Activated gamma-delta T cell treated with anti-CD3 and anti-CD28 coated beads, Interleukin-2, amount 50 U/mL, for 16 hours (primary cell): ENCODE measurements at regions not wholly inside any gene's neighbourhood (a gene's known extent, or its start where the extent isn't known, plus 50 kb on each side); places are given as distances from the start of the nearest gene placed in this dataset.

ENCODE experiments used
- DNase-seq: peaks from one replicate; pipeline ENCODE4 v3.0.0-alpha.2; 2020; ENCODE audit warnings: low read depth

GRCh38 chr3:31142543-31142942, 248.1 kb upstream of the GADL1 start:
- no peak for DNase-seq

GRCh38 chr3:31145062-31145461, 250.6 kb upstream of the GADL1 start:
- DNase-seq = no peak

- no peak for DNase-seq
Measured at GRCh38 chr3:31147550-31147949, 253.1 kb upstream of the GADL1 start.

GRCh38 chr3:31157047-31157694, 262.7 kb upstream of the GADL1 start:
- DNase-seq = no peak

- no peak for DNase-seq
Measured at GRCh38 chr3:31157893-31158620, 263.6 kb upstream of the GADL1 start.

GRCh38 chr3:31159331-31160039, 265.0 kb upstream of the GADL1 start:
- no peak for DNase-seq

- DNase-seq = no peak
Measured at GRCh38 chr3:31161889-31162288, 267.4 kb upstream of the GADL1 start.

GRCh38 chr3:31164381-31164780, 269.9 kb upstream of the GADL1 start:
- no peak for DNase-seq

- no peak for DNase-seq
Measured at GRCh38 chr3:31165399-31165860, 271.0 kb upstream of the GADL1 start.

- DNase-seq = no peak
Measured at GRCh38 chr3:31166249-31166885, 271.9 kb upstream of the GADL1 start.

GRCh38 chr3:31167666-31168065, 273.2 kb upstream of the GADL1 start:
- no peak for DNase-seq

GRCh38 chr3:31170932-31171670, 276.6 kb upstream of the GADL1 start:
- no peak for DNase-seq

- DNase-seq = no peak
Measured at GRCh38 chr3:31172336-31172735, 277.9 kb upstream of the GADL1 start.

- no peak for DNase-seq
Measured at GRCh38 chr3:31173118-31173718, 278.8 kb upstream of the GADL1 start.

- DNase-seq = no peak
Measured at GRCh38 chr3:31174079-31174478, 279.6 kb upstream of the GADL1 start.

- no peak for DNase-seq
Measured at GRCh38 chr3:31176045-31176444, 281.6 kb upstream of the GADL1 start.

GRCh38 chr3:31178467-31178866, 284.0 kb upstream of the GADL1 start:
- DNase-seq = no peak

- no peak for DNase-seq
Measured at GRCh38 chr3:31179768-31180167, 285.3 kb upstream of the GADL1 start.

GRCh38 chr3:31180274-31180673, 285.8 kb upstream of the GADL1 start:
- no peak for DNase-seq

- no peak for DNase-seq
Measured at GRCh38 chr3:31181661-31182060, 287.2 kb upstream of the GADL1 start.

GRCh38 chr3:31182661-31183060, 288.2 kb upstream of the GADL1 start:
- DNase-seq = no peak
